COR-L47 (cell line): ENCODE measurements at regions not wholly inside any gene's neighbourhood (a gene's known extent, or its start where the extent isn't known, plus 50 kb on each side); places are given as distances from the start of the nearest gene placed in this dataset.
"Not testable (repeated sequence)": the region's sequence is repeated elsewhere in the genome, so short reads cannot be mapped to it uniquely, and the experiment has no call there.

Experiments used
- DNase-seq: peaks from one replicate; lab custom pipeline; 2025; lab: John Stamatoyannopoulos, UW

DNA sequence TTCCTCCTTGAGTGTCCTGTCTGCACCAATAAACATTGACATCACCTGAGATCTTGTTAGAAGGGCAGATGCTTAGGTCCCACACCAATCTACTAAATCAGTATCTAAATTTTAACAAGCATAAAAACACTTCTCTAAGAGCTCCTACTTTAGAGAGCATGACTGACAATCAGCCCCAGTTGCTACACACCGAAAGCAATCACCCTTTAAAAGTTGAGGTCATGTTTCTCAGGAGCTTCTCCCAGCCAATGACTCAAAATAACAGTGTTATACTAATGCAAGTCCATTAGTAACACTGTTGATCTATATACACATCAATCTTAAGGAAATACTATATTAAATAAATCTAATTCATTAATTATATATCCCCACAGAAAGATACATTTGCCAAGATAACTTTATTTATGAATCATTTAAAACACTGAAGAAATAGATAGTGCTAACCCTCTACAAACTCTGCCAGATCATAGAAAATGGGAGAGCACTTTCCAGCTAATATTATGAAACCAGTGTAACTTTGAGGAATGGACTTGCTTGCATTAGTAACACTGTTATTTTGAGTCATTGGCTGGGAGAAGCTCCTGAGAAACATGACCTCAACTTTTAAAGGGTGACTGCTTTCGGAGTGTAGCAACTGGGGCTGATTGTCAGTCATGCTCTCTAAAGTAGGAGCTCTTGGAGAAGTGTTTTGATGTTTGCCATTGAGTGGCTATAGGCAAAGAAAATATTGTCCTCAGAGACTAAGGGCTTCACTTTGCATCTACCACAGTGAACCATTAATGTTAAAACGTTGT lies 109.8 kb upstream of the HDX start:
- no peak for DNase-seq

DNA sequence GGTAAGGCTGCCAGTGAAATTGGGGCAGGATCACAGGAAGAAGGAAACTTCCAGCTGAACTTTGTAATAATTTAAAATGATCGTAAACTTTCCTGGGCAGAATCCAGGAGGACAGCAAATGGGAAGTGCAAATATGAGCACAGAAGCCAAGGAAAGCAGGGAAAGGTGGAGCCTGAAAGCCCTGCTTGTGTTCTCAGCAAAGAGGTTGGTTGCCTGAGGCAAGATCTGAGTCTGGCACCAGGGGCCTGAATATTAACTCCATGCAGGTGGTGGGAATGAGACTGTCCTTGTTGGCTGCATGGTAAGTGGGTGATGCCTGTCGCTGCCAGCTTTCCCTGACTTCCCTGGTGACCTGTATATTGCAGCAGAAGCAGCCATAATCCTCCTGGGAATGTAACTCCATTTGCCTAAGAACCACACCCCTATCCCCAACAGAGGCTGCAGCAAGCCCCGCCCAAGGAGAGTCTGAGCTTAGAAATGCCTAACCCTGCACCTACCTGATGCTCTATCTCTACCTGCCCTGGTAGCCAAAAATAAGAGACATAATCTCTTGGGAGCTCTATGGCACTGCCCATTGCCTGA lies 132.0 kb upstream of the HDX start:
- no peak for DNase-seq

DNA sequence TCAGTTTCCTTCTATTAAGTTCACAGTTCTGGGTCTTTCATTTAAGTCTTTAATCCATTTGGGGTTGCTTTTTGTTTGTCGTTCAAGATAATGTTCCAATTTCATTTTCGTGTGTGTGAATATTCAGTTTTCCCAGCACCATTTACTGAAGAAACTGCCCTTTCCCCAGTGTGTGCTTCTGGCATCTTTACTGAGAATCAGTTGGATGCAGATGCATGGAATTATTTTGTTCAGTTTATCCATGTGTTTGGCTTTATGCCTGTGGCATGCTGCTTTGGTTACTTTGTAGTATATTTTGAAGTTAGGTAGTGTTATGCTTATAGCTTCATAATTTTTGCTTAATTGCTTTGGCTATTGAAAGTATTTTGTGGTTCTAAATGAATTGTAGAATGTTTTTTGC lies 163.8 kb upstream of the HDX start:
- DNase-seq, result no peak

DNA sequence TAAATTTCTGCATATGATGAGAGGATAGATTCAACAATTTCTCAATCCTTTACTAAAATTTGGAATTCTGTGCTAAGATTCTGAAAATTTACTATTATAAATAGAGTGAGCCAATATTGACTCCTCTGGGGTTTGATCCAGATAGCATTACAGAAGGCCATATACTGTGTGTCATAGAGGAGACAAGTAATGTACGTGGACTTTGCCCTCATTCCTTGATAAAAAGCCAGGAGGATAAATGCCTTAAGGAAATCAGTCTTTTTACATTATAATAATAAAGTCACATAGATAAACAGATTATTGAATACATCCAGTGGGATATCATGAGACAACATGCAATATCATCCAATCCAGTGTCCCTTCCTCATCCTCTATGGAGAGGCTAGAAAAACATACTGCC lies 188.0 kb upstream of the HDX start:
- no peak for DNase-seq

DNA sequence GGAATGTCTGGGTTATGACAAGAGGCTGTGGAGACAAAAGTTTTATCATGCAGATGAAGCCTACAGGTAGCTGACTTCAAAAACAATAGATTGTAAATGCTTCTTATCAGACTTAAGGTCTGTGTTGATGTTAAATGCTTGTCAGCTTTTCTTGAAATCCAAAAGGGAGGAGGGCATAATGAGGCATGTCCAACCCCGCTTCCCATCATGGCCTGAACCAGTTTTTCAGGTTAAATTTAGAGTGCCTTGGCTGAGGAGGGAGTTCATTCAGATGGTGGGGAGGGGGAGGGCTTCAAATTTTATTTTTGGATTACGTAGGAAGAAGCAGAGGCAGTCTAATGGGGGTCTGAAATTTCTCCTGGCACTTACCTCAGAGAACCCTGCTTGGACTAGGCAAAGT lies 207.7 kb upstream of the HDX start:
- no peak for DNase-seq

DNA sequence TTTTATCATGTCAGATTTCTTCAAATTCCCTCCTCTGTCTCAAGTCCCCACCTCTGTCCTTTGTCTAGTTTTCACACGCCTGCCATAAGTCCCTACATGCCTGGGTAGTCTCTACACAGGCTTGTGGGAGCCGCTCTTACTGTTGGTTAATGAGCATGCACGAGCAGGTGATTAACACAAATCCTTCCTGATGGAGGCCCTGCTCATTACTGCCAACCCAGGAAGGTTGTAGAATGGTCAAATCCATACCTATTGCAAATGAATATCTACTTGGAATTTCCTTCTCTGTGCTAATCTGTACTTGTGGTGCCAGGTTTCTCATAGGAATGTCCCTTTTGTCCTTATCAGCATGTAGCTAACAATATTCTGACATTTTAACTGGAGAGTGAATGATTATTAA lies 208.4 kb upstream of the HDX start:
- DNase-seq, result no peak

DNA sequence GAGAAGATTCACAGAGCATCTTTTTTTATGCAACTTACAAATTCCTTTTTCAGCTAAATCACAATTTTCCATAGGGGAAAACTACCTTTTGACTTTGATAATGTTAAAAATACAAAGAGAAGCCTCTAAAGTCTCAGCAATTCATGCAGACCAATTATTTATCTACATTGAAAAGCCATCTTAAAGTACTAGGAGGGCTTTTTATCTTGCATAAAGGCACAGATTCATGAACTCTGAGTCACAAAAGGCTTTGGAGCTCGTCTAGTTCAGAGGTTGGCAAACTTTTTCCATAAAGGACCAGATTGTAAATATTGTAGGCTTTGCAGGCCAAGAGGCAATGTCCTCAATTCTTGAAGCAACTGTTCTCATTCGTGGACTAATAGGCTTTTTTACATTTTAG lies 210.4 kb upstream of the HDX start:
- DNase-seq, result no peak

DNA sequence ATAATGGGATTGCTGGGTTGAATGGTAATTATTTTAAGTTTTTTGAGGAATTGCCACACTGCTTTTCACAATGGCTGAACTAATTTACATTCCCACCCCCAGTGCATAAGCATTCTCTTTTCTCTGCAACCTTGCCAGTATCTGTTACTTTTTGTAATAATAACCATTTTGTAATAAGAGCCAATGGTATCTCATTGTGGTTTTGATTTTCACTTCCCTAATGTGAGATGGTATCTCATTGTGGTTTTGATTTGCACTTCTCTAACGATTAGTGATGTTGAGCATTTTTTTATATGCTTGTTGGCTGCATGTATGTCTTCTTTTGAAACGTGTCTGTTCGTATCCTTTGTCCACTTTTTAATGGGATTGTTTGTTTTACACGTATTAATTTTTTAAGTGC lies 213.1 kb upstream of the HDX start:
- no peak for DNase-seq

DNA sequence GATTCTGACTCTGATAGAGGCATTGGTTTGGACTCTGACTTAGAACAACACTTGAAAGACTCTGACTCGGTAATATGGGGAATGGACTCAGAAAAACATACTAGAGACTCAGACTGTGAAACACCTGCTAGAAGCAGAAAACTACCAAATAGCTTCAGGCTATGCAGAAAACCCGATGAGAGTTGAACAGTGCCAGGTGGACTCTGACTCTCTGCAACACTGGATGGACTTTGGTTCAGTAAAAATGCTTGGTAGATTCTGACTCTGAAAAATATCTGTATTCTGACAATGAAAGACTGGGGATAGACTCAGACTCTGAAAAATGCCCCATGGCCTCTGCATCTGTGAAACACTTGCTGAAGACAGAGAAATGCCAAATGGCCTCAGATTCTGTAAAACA lies 215.1 kb upstream of the HDX start:
- DNase-seq, result no peak

DNA sequence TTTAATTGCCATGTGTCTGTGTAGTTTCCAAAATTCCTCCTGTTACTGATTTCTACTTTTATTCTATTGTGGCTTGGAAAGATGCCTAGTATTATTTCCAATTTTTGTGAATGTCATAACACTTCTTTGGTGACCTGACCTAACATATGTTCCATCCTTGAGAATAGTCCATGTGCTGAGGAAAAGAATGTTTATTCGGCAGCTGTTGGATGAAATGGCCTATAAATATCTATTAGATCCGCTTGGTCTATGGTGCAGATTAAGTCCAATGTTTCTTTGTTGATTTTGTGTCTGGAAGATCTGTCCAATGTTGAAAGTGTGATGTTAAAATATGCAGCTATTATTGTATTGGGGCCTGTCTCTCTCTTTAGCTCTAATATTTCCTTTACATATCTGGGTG lies 219.2 kb upstream of the HDX start:
- no peak for DNase-seq

DNA sequence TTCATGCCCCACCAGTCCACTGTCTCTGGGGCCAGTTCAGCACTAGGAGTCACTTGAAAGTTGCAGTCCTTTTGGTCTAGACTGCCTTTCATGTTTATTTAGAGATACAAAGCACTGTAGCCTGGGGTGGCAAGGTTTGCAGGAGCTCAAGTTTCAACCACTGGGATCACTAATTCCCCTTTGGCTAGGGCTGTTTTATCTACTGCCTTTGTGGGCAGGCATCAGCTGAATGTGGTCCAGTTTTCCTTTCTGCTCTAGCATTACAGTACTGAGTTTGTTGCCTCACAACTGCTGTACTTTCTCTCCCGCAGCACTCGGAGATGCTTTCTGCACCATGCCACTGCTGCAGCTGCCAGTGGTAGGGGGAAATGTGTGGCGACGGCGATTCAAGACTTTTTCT lies 222.3 kb upstream of the HDX start:
- DNase-seq, result no peak

DNA sequence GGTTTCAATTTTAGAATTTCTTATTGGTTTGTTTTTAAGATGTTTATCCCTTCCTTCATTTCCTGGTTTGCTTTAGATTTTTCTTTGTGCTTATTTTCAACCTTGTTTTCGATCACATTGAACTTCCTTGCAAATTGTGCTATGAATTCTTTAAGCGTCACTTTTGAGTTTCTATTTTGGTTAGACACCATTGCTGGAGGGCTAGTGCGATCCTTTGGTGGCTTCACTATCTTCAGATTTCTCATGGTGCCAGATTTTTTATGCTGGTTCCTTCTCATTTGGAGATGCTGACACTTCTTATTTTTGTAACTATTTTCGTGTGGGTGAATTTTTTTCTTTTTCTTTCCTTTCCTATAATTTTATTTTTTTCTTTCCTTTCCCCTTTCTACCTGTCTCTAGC lies 227.2 kb upstream of the HDX start:
- no peak for DNase-seq

DNA sequence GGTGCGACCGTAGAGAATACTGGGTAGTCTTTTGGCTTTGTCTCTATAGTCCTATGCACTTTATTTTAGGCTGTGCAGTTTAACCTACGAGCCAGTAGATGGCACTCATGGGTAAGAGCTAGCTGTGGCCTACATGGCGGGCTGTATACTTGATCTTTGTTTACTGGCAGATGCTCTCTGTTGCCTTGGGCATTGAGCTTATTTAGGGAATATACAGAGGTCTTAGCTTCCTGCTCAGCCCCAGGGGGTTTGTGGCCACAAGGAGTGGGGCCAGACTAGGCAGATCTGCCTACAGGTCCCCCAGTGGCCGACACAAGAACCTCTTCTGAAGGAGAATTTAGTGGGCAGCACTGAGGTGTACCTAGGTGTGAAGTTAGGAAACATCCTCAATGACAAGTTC lies 227.6 kb upstream of the HDX start:
- peak; percentile 39 for DNase-seq

DNA sequence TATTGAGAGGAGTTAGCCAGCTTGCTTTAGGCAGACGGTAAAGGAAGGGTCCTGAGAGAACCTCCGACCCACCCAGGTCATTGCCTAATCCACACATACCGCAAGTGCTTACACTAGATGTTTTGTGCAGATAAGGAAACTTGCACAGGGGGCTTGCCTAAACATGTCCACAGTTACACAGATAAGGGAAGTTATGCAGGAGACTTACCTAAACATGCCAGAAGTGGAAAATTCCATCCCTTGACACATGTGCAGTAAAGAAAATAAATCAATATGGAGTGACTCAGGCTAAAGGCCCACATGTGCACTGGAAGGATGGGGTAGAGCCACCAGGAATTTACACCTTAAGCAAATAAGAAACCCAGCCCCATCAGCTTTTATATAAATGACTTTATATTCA lies 232.8 kb upstream of the HDX start:
- no peak for DNase-seq

DNA sequence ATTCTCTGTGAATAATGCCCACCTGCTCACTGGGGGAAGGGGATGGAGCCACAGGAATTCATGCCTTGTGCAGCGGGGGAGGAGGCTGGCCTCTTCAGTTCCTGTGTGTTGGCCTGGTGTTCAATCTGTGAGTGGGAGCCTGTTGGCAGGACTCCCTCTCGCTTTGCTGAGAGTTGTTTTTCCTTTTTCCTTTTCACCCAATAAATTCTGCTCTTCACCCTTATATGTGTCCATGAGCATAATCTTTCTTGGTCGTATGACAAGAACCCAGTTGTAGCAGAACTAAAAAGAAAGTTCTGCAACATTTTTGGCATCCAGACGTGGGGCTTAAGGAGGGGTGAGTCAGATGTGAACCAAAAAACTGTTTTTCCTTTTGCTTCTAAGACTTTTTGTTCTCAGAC lies 235.2 kb upstream of the HDX start:
- no peak for DNase-seq

DNA sequence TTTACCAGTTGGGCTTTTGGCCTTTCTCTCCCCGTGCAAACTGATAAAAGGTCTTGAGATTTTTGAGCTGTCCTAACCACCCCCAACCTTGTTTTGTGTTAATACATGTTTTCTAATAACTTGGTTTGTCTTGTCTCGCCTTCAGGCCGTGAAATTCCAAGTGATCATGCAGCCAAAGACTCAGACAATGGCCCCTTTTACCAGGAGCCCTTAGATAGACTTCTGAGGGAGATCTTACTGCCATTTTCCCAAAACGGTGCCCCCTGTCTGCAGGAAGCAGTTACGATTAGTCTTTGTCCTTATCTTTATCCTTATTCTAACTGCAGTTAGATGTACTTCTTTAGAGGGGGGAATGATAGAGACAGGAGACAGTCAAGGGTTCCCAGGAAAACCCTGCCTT lies 245.3 kb upstream of the HDX start:
- DNase-seq, result no peak

DNA sequence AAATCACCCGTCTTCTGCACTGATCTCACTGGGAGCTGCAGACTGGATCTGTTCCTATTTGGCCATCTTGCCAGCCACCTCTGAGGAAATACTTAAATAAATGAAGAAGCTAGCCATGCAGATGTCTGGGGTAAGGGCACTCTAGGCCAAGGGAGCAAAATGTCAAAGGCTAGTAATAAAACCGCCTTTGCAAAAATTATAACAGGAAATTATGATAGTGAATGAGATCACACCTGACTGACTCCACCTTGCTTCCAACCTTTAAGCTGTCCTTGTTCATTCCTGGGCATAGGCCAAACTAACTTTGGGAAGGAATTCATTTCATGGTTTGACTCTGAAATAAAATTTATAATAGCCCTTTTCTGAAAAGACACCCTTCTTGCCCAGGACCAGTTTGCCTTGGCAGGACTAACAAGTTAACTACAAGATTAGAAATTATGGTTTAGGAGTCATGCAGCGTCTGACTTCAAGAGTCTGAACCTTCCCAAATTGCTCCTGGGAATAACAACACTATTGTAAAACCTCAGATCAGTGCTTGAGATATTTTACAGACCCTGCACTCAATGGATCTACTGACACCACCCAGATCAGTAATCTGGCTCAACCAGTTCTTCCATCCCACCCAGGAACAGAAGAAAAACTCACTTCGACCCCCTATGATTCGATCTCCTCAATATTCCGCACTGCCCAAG lies 246.9 kb upstream of the HDX start:
- no peak for DNase-seq

DNA sequence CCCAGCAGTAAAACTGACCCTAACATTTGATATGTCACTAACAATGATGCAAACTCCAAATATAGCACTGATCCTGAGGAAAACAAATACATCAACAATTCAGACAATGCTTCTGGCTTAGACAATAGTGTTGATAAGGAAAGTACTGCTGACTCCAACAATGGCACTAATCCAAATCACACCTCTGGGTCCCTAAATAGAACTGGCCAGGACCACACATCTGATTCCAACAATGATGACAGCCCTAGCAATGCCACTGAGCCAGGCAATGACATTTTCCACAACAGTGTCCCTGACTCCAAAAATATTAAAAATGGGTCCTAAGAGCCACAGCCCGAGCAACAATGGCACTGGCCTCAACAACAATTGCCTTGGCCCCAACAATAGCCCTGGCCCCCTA lies 243.1 kb upstream of the APOOL start:
- no peak for DNase-seq

DNA sequence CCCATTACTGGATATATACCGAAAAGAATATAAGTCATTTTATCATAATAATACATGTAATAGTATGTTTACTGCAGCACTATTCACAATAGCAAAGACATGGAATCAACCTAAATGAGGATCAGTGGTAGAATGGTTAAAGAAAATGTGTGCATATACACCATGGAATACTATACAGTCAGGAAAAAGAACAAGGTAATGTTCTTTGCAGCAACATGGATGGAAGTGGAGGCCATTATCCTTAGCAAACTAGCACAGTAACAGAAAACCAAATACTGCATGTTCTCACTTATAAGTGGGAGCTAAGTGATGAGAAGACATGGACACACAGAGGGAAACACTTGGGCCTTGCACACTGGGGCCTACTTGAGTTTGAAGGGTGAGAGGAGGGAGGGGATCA lies 207.4 kb upstream of the APOOL start:
- no peak for DNase-seq

DNA sequence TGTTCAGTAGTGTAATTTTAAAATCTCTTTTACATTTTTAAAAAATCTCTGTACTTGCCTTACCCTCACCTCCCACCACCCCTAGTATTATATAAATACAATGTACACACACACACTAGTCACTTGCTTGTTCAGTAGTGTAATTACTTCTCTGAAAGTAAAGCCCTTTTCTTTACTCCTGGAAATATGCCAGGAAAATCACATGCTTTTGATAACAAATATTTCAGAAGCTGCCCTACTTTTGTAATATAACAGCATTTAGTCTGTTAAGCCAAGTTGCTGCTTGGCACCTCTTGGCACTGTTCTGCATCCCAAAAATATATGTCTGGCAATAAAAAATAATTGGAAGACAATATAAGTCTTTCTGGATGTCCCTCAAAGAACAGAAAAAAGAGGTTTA lies 172.8 kb upstream of the APOOL start:
- peak; percentile 57 for DNase-seq

DNA sequence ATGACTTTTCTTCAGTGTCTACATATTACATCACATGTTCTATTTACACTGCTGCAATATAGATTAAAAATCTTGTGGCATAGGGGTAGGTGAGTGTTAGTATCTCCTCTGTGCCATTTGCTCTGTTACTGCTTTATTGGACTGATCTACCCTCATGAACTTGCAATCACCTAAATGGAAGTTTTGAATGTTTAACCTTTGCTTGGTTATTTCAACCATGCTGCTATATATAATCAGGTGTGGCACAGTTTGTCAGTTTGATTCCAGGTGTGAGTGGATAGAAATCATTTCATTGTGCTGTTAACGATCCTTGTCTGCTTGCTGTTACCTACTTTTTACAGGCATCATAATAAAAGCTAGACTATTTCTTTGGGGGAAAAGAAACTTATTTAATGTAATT lies 157.1 kb upstream of the APOOL start:
- DNase-seq, result not testable (repeated sequence)

DNA sequence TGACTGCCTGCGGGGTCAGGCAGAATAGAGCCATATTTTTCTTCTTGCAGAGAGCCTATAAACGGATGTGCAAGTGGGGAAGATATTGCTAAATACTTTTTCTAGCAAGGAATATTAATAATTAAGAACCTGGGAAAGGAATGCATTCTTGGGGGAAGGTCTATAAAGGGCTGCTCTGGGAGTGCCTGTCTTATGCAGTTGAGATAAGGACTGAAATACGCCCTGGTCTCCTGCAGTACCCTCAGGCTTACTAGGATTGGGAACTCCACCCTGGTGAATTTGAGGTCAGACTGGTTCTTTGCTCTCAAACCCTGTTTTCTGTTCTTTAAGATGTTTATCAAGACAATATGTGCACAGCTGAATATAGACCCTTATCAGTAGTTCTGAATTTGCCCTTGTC lies 152.5 kb upstream of the APOOL start:
- DNase-seq, result not testable (repeated sequence)

DNA sequence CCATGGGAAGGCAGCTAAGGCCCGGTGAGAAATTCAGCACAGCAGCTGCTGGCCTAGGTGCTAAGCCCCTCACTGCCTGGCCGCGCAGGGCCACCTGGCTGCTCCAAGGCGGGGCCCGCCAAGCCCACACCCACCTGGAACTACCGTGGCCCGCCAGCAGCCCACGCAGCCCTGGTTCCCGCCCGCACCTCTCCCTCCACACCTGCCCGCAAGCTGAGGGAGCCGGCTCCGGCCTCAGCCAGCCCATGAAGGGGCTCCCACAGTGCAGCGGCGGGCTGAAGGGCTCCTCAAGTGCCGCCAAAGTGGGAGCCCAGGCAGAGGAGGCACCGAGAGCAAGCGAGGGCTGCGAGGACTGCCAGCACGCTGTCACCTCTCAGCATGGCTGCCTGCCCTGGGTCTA lies 146.9 kb upstream of the APOOL start:
- not testable (repeated sequence) for DNase-seq

DNA sequence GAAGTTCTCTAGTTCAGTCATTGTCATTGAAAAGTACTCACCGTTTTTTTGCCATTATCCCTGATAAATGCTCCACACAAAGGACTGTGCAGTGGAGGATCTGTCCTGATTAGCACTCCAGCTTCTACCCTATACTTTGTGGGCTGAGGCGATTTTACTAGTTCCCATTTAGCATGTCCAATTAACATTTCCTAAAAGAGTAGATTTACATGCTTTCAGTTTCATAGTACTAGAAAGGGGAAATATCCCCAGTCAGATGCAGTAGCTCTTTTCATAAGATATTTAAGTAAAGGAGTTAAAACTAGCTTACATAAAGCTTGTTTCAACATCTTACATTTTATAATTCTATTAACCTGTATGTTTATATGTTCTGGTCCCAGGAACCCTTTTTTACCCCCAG lies 144.9 kb upstream of the APOOL start:
- not testable (repeated sequence) for DNase-seq
